HepG2 (cell line): ENCODE measurements at regions not wholly inside any gene's neighbourhood (a gene's known extent, or its start where the extent isn't known, plus 50 kb on each side); places are given as distances from the start of the nearest gene placed in this dataset.

Experiments used
- ATAC-seq: fragments of 200-7000 bp; cut with Tn5 transposase; 3 replicates; pipeline ENCODE4 v1.9.1; 2020; ENCODE audit warnings: mild to moderate bottlenecking, moderate library complexity
- BruUV-seq: library from RNA; stranded (reverse); fragments of 400-500 nt; replicated peaks from 2 replicates; lab custom pipeline; 2021; lab: Mats Ljungman, UMichigan
- CTCF ChIA-PET: fragments of 300-600 bp; formaldehyde crosslinking; extraction: SDS; loops from one replicate; lab custom pipeline; 2021; ENCODE audit warnings: low total read pairs, inconsistent platforms, low intra/inter-chr PET ratio; lab: Yijun Ruan, JAX
- POLR2A ChIA-PET: fragments of 350-600 bp; sonication (Branson Sonifier 250); formaldehyde crosslinking; loops from one replicate; lab custom pipeline; 2020; ENCODE audit warnings: antibody characterized with exemption, inconsistent platforms; lab: Yijun Ruan, JAX
- DNase-seq: peaks from one replicate; pipeline ENCODE4 v3.0.0-alpha.2; 2015; ENCODE audit warnings: low spot score
- FAIRE-seq: peaks from 3 replicates; lab custom pipeline; 2011; peaks lifted over from hg19 to GRCh38; lab: Jason Lieb, UNC
- H2AFZ ChIP-seq: one replicate; pipeline ENCODE4 v1.6.1; 2011; ENCODE audit warnings: low read length, inconsistent platforms
- H3K27ac ChIP-seq: fragments of 300-600 bp; 3 replicates; pipeline ENCODE4 v1.8.0; 2011; ENCODE audit warnings: mixed run types, mild to moderate bottlenecking, mixed read lengths, low read length, inconsistent platforms; ENCODE audit not compliant: insufficient read depth; ENCODE audit errors: extremely low read length
- H3K27me3 ChIP-seq, 2 experiments: fragments of 200-600 bp in 1 of 2; 2 replicates in 1 of 2; 3 replicates in 1 of 2; pipeline versions ENCODE4 v1.6.0 to v1.8.0; 2011; ENCODE audit warnings: low read length in 2 of 2, mild to moderate bottlenecking in 2 of 2, moderate library complexity in 2 of 2, inconsistent platforms in 1 of 2; ENCODE audit not compliant: insufficient read depth in 2 of 2, control insufficient read depth in 1 of 2
- H3K36me3 ChIP-seq, 2 experiments: fragments of 200-600 bp in 1 of 2; replicated peaks in 1 of 2; 2 replicates in 1 of 2; 3 replicates in 1 of 2; pipeline versions ENCODE4 v1.5.1 to v1.8.0; 2011; ENCODE audit warnings: low read length in 2 of 2, inconsistent platforms in 1 of 2; ENCODE audit not compliant: insufficient read depth in 2 of 2, control insufficient read depth in 1 of 2
- H3K4me1 ChIP-seq: 2 replicates; pipeline ENCODE4 v1.5.1; 2012; ENCODE audit warnings: low read length, inconsistent platforms; ENCODE audit not compliant: insufficient read depth
- H3K4me2 ChIP-seq: 2 replicates; pipeline ENCODE4 v1.6.0; 2011; ENCODE audit warnings: low read depth, low read length, inconsistent platforms
- H3K4me3 ChIP-seq, 3 experiments: fragments of 200-600 bp in 1 of 3; sonication (generic), shearing (Covaris generic) in 1 of 3; replicated peaks in 1 of 3; 2 replicates each; pipeline ENCODE4 v1.5.1; 2011 to 2016; ENCODE audit warnings: low read length in 3 of 3, inconsistent platforms in 2 of 3, low read depth in 2 of 3, mild to moderate bottlenecking in 2 of 3, control low read depth in 1 of 3, mixed read lengths in 1 of 3; ENCODE audit not compliant: insufficient read depth in 1 of 3
- H3K79me2 ChIP-seq: one replicate; pipeline ENCODE4 v1.6.1; 2011; ENCODE audit warnings: low read length, inconsistent platforms; ENCODE audit not compliant: insufficient read depth
- H3K9ac ChIP-seq: 2 replicates; pipeline ENCODE4 v1.6.0; 2011; ENCODE audit warnings: mild to moderate bottlenecking, low read depth, low read length, inconsistent platforms; ENCODE audit not compliant: insufficient read depth
- H3K9me3 ChIP-seq: 2 replicates; pipeline ENCODE4 v1.5.1; 2012; ENCODE audit warnings: mild to moderate bottlenecking, low read length
- H4K20me1 ChIP-seq: 2 replicates; pipeline ENCODE4 v1.6.0; 2011; ENCODE audit warnings: inconsistent platforms, mild to moderate bottlenecking, low read length, moderate library complexity; ENCODE audit not compliant: insufficient read depth
- CHCHD3 ChIP-seq: sonication (generic); formaldehyde crosslinking; IDR thresholded peaks from 2 replicates; pipeline ENCODE4 v1.8.0; 2022; ENCODE audit warnings: mild to moderate bottlenecking, missing genetic modification reagents, moderate library complexity
- IRX3 ChIP-seq: sonication (generic); formaldehyde crosslinking; IDR thresholded peaks from 2 replicates; pipeline ENCODE4 v1.8.1; 2023; ENCODE audit warnings: mild to moderate bottlenecking, low read depth, missing genetic modification reagents, borderline replicate concordance
- NFRKB ChIP-seq: fragments of 450-650 bp; IDR thresholded peaks from 2 replicates; pipeline ENCODE4 v1.6.1; 2017
- TCF12 ChIP-seq, 2 experiments: fragments of 450-650 bp in 1 of 2; sonication (generic) in 1 of 2; formaldehyde crosslinking in 1 of 2; IDR thresholded peaks; 2 replicates each; pipeline versions ENCODE4 v1.6.1 to v1.8.0; 2017 to 2022; ENCODE audit warnings: antibody characterized with exemption in 1 of 2, mild to moderate bottlenecking in 1 of 2, missing genetic modification reagents in 1 of 2, moderate library complexity in 1 of 2
- ZFX ChIP-seq: sonication (generic); formaldehyde crosslinking; IDR thresholded peaks from 2 replicates; pipeline ENCODE4 v1.4.0; 2020; ENCODE audit warnings: mild to moderate bottlenecking, low read depth, missing genetic modification reagents, moderate library complexity
- ZNF296 ChIP-seq: sonication (generic); formaldehyde crosslinking; conservative IDR thresholded peaks from 2 replicates; pipeline ENCODE4 v1.5.0; 2020; ENCODE audit warnings: mild to moderate bottlenecking, missing genetic modification reagents
- ZNF446 ChIP-seq: sonication (generic); formaldehyde crosslinking; IDR thresholded peaks from 2 replicates; pipeline ENCODE4 v1.5.0; 2020; ENCODE audit warnings: mild to moderate bottlenecking, missing genetic modification reagents
- ZNF501 ChIP-seq: sonication (generic); formaldehyde crosslinking; IDR thresholded peaks from 2 replicates; pipeline ENCODE4 v1.5.1; 2020; ENCODE audit warnings: mild to moderate bottlenecking, moderate library complexity, missing genetic modification reagents
- ZNF776 ChIP-seq: sonication (generic); formaldehyde crosslinking; IDR thresholded peaks from 2 replicates; pipeline ENCODE4 v1.4.0; 2020; ENCODE audit warnings: mild to moderate bottlenecking, missing genetic modification reagents
- WGBS: methylation state at CpG from one replicate; pipeline ENCODE4 v1.1.6; 2017; ENCODE audit warnings: low lambda C conversion rate; 5-methylcytosine and 5-hydroxymethylcytosine counted together
- in situ Hi-C: cut with HindIII; loops from 2 replicates; pipeline ENCODE4 v1.10.0; 2017; ENCODE audit warnings: low pct_unique_long_range_greater_than_20kb; ENCODE audit not compliant: extremely low pct_ligation_motif_present
- intact Hi-C: fragments of 100-400 bp; cut with micrococcal nuclease; formaldehyde crosslinking; loops from one replicate; pipeline ENCODE4 v1.10.0; 2022; ENCODE audit not compliant: unreplicated experiment
- TF ChIP-seq, protein P1 (sequence below): sonication (generic); formaldehyde crosslinking; IDR thresholded peaks from 2 replicates; pipeline ENCODE4 v1.4.0; 2020; ENCODE audit warnings: missing genetic modification reagents
- TF ChIP-seq, protein P2 (sequence below): sonication (generic); formaldehyde crosslinking; conservative IDR thresholded peaks from 2 replicates; pipeline ENCODE4 v1.4.0; 2020; ENCODE audit warnings: mild to moderate bottlenecking, missing genetic modification reagents, moderate library complexity

DNA sequence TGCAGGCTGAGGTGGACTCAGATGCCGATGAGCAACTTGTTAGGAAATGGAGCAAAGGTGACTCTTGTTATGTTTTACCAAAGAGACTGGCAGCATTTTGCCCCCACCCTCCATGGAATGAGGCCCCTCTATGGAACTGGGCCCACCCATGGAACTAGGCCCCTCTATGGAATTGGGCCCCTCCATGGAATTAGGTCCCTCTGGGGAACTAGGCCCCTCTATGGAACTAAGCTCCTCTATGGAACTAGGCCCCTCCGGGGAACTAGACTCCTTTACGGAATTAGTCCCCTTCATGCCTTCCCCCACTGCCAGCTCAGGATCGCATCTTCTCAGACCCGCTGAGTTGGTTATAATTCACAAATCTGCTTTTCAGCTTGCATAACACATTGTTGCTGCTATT, 144.9 kb downstream of the THBS2 start:
- ATAC-seq (no peak), DNase-seq (no peak), FAIRE-seq (no peak)
- in situ Hi-C loops (no loop called here), intact Hi-C loops (no loop called here)
- Histone ChIP-seq H3K9me3 (no peaks in the 10 kb centered on the region), H3K27me3 (peaks cover 0 to 12% of the 10 kb centered on the region in 2 experiments; a peak in 1 of 5 replicates), H3K27ac (no peak overlapping the region), H2AFZ (no peak overlapping the region), H3K4me1 (no peaks in the 10 kb centered on the region), H3K4me2 (no peak overlapping the region), H3K9ac (no peak overlapping the region), H3K36me3 (no peaks in the 10 kb centered on the region), H3K4me3 (no peak overlapping the region), H4K20me1 (no peaks in the 10 kb centered on the region), H3K79me2 (no peaks in the 10 kb centered on the region)
- TF ChIP-seq ZNF446 (no peak), ZNF296 (CRISPR knock-in tag) (no peak), TCF12 (IDR thresholded peaks at IDR 0.05) (no peak), TCF12 (CRISPR knock-in tag; IDR thresholded peaks at IDR 0.05) (no peak), NFRKB (no peak), IRX3 (CRISPR knock-in tag) (no peak), ZNF501 (no peak), CHCHD3 (CRISPR knock-in tag) (no peak), ZFX (CRISPR knock-in tag) (no peak), ZNF776 (no peak)
- TF ChIP-seq, protein P1, sequence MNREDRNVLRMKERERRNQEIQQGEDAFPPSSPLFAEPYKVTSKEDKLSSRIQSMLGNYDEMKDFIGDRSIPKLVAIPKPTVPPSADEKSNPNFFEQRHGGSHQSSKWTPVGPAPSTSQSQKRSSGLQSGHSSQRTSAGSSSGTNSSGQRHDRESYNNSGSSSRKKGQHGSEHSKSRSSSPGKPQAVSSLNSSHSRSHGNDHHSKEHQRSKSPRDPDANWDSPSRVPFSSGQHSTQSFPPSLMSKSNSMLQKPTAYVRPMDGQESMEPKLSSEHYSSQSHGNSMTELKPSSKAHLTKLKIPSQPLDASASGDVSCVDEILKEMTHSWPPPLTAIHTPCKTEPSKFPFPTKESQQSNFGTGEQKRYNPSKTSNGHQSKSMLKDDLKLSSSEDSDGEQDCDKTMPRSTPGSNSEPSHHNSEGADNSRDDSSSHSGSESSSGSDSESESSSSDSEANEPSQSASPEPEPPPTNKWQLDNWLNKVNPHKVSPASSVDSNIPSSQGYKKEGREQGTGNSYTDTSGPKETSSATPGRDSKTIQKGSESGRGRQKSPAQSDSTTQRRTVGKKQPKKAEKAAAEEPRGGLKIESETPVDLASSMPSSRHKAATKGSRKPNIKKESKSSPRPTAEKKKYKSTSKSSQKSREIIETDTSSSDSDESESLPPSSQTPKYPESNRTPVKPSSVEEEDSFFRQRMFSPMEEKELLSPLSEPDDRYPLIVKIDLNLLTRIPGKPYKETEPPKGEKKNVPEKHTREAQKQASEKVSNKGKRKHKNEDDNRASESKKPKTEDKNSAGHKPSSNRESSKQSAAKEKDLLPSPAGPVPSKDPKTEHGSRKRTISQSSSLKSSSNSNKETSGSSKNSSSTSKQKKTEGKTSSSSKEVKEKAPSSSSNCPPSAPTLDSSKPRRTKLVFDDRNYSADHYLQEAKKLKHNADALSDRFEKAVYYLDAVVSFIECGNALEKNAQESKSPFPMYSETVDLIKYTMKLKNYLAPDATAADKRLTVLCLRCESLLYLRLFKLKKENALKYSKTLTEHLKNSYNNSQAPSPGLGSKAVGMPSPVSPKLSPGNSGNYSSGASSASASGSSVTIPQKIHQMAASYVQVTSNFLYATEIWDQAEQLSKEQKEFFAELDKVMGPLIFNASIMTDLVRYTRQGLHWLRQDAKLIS (CRISPR knock-in tag), result no peak
- TF ChIP-seq, protein P2, sequence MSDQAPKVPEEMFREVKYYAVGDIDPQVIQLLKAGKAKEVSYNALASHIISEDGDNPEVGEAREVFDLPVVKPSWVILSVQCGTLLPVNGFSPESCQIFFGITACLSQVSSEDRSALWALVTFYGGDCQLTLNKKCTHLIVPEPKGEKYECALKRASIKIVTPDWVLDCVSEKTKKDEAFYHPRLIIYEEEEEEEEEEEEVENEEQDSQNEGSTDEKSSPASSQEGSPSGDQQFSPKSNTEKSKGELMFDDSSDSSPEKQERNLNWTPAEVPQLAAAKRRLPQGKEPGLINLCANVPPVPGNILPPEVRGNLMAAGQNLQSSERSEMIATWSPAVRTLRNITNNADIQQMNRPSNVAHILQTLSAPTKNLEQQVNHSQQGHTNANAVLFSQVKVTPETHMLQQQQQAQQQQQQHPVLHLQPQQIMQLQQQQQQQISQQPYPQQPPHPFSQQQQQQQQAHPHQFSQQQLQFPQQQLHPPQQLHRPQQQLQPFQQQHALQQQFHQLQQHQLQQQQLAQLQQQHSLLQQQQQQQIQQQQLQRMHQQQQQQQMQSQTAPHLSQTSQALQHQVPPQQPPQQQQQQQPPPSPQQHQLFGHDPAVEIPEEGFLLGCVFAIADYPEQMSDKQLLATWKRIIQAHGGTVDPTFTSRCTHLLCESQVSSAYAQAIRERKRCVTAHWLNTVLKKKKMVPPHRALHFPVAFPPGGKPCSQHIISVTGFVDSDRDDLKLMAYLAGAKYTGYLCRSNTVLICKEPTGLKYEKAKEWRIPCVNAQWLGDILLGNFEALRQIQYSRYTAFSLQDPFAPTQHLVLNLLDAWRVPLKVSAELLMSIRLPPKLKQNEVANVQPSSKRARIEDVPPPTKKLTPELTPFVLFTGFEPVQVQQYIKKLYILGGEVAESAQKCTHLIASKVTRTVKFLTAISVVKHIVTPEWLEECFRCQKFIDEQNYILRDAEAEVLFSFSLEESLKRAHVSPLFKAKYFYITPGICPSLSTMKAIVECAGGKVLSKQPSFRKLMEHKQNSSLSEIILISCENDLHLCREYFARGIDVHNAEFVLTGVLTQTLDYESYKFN (CRISPR knock-in tag), result no peak
- CTCF ChIA-PET, result no interaction called here
- POLR2A ChIA-PET, result no interaction called here
- BruUV-seq, result no TSS peak
- 63% methylated on average over 5 of the region's 5 CpGs for WGBS
